Keratinocyte (primary cell): ENCODE measurements at regions not wholly inside any gene's neighbourhood (a gene's known extent, or its start where the extent isn't known, plus 50 kb on each side); places are given as distances from the start of the nearest gene placed in this dataset.

ENCODE experiments used
- DNase-seq: peaks from one replicate; pipeline ENCODE4 v3.0.0-alpha.2; 2011; ENCODE audit warnings: low read depth, missing footprints, low spot score
- FAIRE-seq: peaks from 2 replicates; lab custom pipeline; 2011; peaks lifted over from hg19 to GRCh38; lab: Jason Lieb, UNC
- H2AFZ ChIP-seq: 2 replicates; pipeline ENCODE4 v1.6.0; 2012; ENCODE audit warnings: low read length, control low read depth, inconsistent platforms; ENCODE audit not compliant: control insufficient read depth
- H3K27ac ChIP-seq: 2 replicates; pipeline ENCODE4 v1.5.1; 2011; ENCODE audit warnings: low read length; ENCODE audit not compliant: control insufficient read depth, insufficient read depth
- H3K27me3 ChIP-seq: 3 replicates; pipeline ENCODE4 v1.6.0; 2011; ENCODE audit warnings: low read length; ENCODE audit not compliant: control insufficient read depth, insufficient read depth; ENCODE audit errors: extremely low read depth
- H3K36me3 ChIP-seq, 2 experiments: 2 replicates in 1 of 2; 3 replicates in 1 of 2; pipeline ENCODE4 v1.5.1; 2011; ENCODE audit warnings: low read length in 2 of 2, mild to moderate bottlenecking in 1 of 2; ENCODE audit not compliant: control insufficient read depth in 2 of 2, insufficient read depth in 2 of 2; ENCODE audit errors: extremely low read depth in 1 of 2
- H3K4me1 ChIP-seq: 3 replicates; pipeline ENCODE4 v1.5.1; 2011; ENCODE audit warnings: low read length; ENCODE audit not compliant: control insufficient read depth, insufficient read depth; ENCODE audit errors: extremely low read depth
- H3K4me2 ChIP-seq: 3 replicates; pipeline ENCODE4 v1.6.0; 2011; ENCODE audit warnings: low read depth, low read length; ENCODE audit not compliant: control insufficient read depth, insufficient read depth; ENCODE audit errors: extremely low read depth
- H3K4me3 ChIP-seq, 3 experiments: fragments of 200-600 bp in 1 of 3; sonication (generic) in 1 of 3; 2 replicates in 2 of 3; 3 replicates in 1 of 3; pipeline ENCODE4 v1.5.1; 2011 to 2016; ENCODE audit warnings: low read length in 3 of 3, mild to moderate bottlenecking in 3 of 3, control low read depth in 2 of 3, inconsistent platforms in 1 of 3, low read depth in 1 of 3, mixed read lengths in 1 of 3, mixed run types in 1 of 3, moderate library complexity in 1 of 3; ENCODE audit not compliant: control insufficient read depth in 2 of 3, insufficient read depth in 2 of 3; ENCODE audit errors: extremely low read depth in 1 of 3
- H3K79me2 ChIP-seq: 2 replicates; pipeline ENCODE4 v1.6.0; 2012; ENCODE audit warnings: low read length; ENCODE audit not compliant: control insufficient read depth, insufficient read depth
- H3K9ac ChIP-seq: 3 replicates; pipeline ENCODE4 v1.6.0; 2011; ENCODE audit warnings: low read length; ENCODE audit not compliant: control insufficient read depth, insufficient read depth; ENCODE audit errors: extremely low read depth
- H3K9me1 ChIP-seq: 3 replicates; pipeline ENCODE4 v1.6.0; 2011; ENCODE audit warnings: low read length; ENCODE audit not compliant: control insufficient read depth, insufficient read depth; ENCODE audit errors: extremely low read depth
- H3K9me3 ChIP-seq: 2 replicates; pipeline ENCODE4 v1.5.1; 2012; ENCODE audit warnings: low read depth, low read length; ENCODE audit not compliant: control insufficient read depth
- H4K20me1 ChIP-seq: 3 replicates; pipeline ENCODE4 v1.6.0; 2011; ENCODE audit warnings: low read length; ENCODE audit not compliant: control insufficient read depth, insufficient read depth; ENCODE audit errors: extremely low read depth
- CTCF ChIP-seq, 3 experiments: IDR thresholded peaks in 1 of 3; conservative IDR thresholded peaks in 1 of 3; optimal IDR thresholded peaks in 1 of 3; 2 replicates in 2 of 3; 3 replicates in 1 of 3; pipeline versions ENCODE3 to v1.5.1; 2011; ENCODE audit warnings: low read length in 3 of 3, mild to moderate bottlenecking in 3 of 3, moderate library complexity in 2 of 3, control low read depth in 1 of 3, inconsistent platforms in 1 of 3; ENCODE audit not compliant: insufficient read depth in 2 of 3; ENCODE audit errors: extremely low read depth in 1 of 3
- EZH2 ChIP-seq: IDR thresholded peaks from one replicate; pipeline ENCODE4 v1.6.1; 2012; ENCODE audit warnings: inconsistent platforms, mild to moderate bottlenecking, low read length, moderate library complexity
- dilution Hi-C: fragments of 300-500 bp; cut with MboI; formaldehyde crosslinking; loops from one replicate; pipeline ENCODE4 v1.7.0; 2020; ENCODE audit warnings: low sequenced_read_pairs; ENCODE audit not compliant: extremely low pct_ligation_motif_present

- Histone ChIP-seq H3K9me3 (peaks cover 8% of the 10 kb centered on the region), H3K36me3 (no peaks in the 10 kb centered on the region), H3K79me2 (no peaks in the 10 kb centered on the region), H3K27me3 (no peaks in the 10 kb centered on the region), H3K4me2 (no peak overlapping the region), H4K20me1 (no peaks in the 10 kb centered on the region), H3K4me1 (no peaks in the 10 kb centered on the region), H3K9ac (no peak overlapping the region), H2AFZ (no peak overlapping the region), H3K27ac (no peak overlapping the region), H3K4me3 (no peak overlapping the region), H3K9me1 (no peaks in the 10 kb centered on the region)
- dilution Hi-C loops: no loop called here
- no peak for DNase-seq
- TF ChIP-seq CTCF (optimal IDR thresholded peaks at IDR 0.05 in 1 of 3, IDR thresholded peaks at IDR 0.05 in 1 of 3, conservative IDR thresholded peaks at IDR 0.05 in 1 of 3; ENCODE audit: extremely low read depth in 1 of 3, insufficient read depth in 2 of 3, low read length in 3 of 3) (no peak), EZH2 (no peak)
- FAIRE-seq: no peak
Observed at GRCh38 chr14:101223561-101224162, 320.1 kb upstream of the RTL1 start.

- no peaks in the 10 kb centered on the region for H3K9me1 ChIP-seq
- no peaks in the 10 kb centered on the region for H3K79me2 ChIP-seq
- no peaks in the 10 kb centered on the region for H3K4me1 ChIP-seq
- no peak overlapping the region for H3K4me3 ChIP-seq
- H3K27me3 ChIP-seq: no peaks in the 10 kb centered on the region
- no peaks in the 10 kb centered on the region for H4K20me1 ChIP-seq
- H3K9me3 ChIP-seq: peaks cover 8% of the 10 kb centered on the region
- H2AFZ ChIP-seq: no peak overlapping the region
- no peak for FAIRE-seq
- H3K4me2 ChIP-seq: no peak overlapping the region
- H3K27ac ChIP-seq: no peak overlapping the region
- dilution Hi-C loops: no loop called here
- TF ChIP-seq EZH2 (no peak), CTCF (optimal IDR thresholded peaks at IDR 0.05 in 1 of 3, IDR thresholded peaks at IDR 0.05 in 1 of 3, conservative IDR thresholded peaks at IDR 0.05 in 1 of 3; ENCODE audit: extremely low read depth in 1 of 3, insufficient read depth in 2 of 3, low read length in 3 of 3) (no peak)
- no peak for DNase-seq
- H3K36me3 ChIP-seq: no peaks in the 10 kb centered on the region
- H3K9ac ChIP-seq: no peak overlapping the region
Observed at GRCh38 chr14:101224356-101225156, 321.0 kb upstream of the RTL1 start.
